GM04503 (cell line): ENCODE measurements at regions not wholly inside any gene's neighbourhood (a gene's known extent, or its start where the extent isn't known, plus 50 kb on each side); places are given as distances from the start of the nearest gene placed in this dataset.

Source experiments
- DNase-seq: peaks from one replicate; pipeline ENCODE4 v3.0.0-alpha.2; 2012; ENCODE audit warnings: low read depth

DNA sequence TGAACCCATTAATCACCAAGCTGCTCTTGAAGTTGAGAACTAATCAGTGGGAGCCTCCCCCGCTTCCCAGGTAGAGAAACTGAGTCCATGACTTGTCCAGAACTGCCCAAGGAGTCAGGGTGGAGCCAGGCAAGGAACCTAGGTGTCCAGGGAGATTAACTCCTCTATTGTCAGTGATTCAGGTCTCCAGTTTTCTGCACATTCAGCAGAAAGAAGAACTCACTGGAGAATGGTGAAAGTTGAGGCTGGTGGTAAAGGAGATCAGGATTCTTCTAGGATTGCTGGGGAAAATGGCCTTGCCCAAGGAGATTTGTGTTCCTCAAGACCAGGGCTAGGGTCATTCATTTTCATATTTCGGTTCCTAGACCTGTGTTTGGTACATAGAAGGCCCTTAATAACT is 87.2 kb upstream of the CISTR start:
- no peak for DNase-seq

- DNase-seq = no peak
These were observed 88.5 kb upstream of the CISTR start for GRCh38 chr12:53840316-53840715.

- DNase-seq = no peak
These were observed 90.9 kb upstream of the CISTR start for GRCh38 chr12:53842686-53843085.

- no peak for DNase-seq
These were observed 91.8 kb upstream of the CISTR start for GRCh38 chr12:53843545-53843944.

- peak; percentile 44 for DNase-seq
These were observed 93.4 kb upstream of the HOXC13 start for GRCh38 chr12:53844994-53845844.

DNA sequence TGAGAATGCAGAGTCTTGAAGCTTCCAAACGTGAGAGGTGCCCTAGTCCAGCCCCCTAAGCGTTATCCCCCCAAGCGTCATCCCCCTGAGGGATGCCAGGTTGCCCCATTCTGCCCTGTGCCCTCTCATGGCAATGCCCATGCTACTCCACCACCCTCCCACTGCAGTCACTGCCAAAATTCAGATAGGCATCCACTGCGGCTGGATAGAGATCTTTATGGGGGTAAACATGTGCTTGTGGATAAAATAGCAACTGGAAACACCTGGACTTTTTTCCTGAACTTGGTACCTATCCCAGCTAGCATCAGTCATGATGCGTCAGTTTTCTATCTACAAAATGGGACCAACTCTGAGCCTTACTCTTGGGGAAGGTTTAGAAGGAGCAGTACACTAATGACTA is 92.7 kb upstream of the HOXC13 start:
- DNase-seq = no peak

DNA sequence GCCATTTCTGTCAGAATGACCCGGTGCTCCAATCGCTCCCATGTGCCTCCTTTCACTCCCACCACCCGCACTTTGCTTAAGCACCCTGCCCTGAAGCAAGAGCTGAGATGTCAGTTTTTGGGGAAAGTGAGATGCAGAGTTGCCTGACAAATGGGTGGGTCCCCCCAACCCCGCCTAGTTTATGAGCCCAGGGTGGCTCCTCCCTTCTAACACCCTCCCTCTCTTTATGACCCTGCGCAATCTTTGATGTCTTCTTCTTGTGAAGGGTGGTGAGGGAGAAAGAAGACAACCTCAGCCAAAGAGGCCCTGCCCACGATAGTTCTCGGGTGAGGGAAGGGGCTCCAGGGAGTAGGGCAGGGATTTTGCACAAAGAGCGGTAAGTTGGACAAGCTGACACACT is 89.5 kb upstream of the HOXC13 start:
- no peak for DNase-seq

DNA sequence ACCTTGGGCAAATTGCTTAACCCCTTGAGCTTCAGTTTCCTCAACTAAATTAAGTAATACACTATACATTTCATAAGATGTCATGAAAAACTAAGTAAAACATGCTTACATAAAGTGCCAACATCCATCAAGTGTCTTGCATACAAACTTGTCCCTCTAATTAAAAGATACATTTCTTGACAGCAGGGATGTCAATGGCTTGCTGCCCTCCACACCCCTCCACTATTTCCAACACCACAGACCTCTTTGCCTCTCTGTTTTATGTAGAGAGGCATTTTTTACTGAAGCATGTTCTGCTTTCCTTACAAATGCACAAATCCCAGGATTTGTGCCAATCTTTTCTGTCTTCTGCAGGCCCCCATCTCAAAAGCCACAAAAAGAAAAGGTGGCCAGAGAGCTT is 89.0 kb upstream of the HOXC13 start:
- no peak for DNase-seq

GRCh38 chr12:53852061-53852460 is 86.6 kb upstream of the HOXC13 start:
- no peak for DNase-seq

DNA sequence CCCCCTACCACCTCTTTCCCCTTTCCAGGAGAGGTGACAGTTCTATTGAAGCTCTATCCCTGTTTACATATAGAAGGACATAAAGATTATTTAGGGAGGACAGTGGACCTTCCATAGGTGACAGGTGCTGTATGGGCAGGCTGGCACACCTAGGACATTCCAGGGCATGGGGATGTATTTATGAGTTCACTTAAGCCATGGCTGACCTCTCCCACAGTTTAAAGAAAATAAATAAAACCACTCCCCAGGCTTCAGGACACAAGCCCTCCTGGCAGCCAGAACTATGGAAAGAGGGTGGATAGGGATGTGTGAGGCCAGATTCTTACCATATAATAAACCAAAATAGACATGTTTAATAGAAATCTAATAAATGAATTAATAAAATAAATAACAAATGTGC is 85.6 kb upstream of the HOXC13 start:
- DNase-seq = no peak

GRCh38 chr12:53854701-53855316 is 83.8 kb upstream of the HOXC13 start:
- no peak for DNase-seq

- no peak for DNase-seq
These were observed 82.5 kb upstream of the HOXC13 start for GRCh38 chr12:53856132-53856531.

GRCh38 chr12:53857666-53858065 is 81.0 kb upstream of the HOXC13 start:
- DNase-seq = no peak

GRCh38 chr12:53860426-53861345 is 77.9 kb upstream of the HOXC13 start:
- DNase-seq = no peak

DNA sequence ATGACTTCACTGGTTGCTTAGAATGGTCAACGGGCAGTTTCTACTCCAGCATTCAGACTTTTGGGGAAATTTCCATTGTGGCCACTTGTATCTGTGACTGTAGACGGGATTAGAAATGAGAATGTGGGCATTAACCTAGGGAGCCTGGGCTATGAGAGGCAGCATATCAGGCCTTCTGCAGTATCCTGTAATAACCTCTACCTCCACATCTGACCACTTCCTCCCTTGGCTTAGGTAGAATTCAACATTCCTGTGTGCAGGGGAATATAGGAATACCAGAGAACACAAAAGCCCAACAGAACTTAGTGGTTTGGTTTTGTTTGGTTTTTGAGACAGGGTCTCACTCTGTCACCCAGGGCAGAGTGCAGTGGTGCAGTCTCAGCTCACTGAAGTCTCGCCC is 76.4 kb upstream of the HOXC13 start:
- DNase-seq = no peak

DNA sequence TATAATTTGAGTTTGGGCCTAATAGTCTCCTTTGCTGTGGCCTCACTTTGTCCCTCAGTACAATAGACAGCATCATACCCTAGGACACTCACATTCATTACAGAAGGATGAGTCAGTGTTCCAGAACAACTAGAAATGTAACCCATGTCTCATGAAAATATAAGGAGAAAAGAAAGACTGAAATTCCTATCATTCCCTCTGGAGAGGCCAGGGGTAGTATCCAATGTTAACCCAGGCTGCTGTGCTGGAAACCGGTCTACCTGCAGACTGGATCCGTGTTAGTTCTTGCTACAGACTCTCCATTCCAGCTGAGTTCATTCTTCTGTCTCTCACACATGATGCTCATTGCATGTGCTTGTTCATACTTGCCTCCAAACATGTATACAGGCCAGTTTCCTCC is 75.8 kb upstream of the HOXC13 start:
- DNase-seq = peak; percentile 37

- DNase-seq = no peak
These were observed 71.9 kb upstream of the HOXC13 start for GRCh38 chr12:53866727-53867126.

GRCh38 chr12:53867216-53868012 is 71.2 kb upstream of the HOXC13 start:
- DNase-seq = no peak

DNA sequence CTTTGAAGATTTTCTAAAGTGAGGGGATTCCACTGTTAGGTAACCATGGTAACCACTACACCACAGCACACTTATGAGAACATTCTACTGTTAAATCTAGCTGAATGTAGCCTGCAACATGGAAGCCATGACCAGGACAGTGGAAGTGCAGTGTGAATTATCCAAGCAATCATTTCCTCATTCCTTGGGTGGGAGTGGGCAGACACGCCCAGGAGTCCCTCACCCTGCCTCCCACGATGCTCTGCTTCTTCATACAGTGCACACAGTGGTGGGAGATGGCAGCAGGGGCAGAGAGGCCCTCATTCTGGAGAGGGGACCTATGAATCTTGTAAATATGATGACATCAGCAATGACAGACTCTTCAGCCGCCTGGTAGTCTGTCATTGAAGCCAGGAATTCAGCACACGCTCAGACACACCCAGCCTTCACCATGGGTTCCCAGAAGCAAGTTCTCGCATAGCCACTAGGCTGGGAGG is 70.1 kb upstream of the HOXC13 start:
- no peak for DNase-seq

DNA sequence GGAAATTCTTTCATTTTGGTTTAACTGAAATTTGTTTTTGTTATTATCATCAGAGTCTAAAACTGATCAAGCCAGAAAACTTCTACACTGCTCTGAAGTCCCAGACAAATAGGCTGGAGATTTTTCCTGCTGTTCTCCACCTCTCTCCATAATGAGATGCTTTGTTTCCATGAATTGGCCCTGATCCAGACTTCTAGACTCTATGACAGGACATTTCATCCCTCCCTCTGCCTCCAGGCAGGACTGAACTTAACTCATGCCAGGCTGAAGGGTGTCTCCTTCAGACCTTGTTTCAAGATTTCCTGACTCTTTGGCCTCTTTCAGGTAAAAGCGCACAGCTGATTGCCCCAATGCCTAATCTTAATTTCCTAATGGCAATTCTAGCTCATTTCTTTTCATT is 69.1 kb upstream of the HOXC13 start:
- DNase-seq = no peak

DNA sequence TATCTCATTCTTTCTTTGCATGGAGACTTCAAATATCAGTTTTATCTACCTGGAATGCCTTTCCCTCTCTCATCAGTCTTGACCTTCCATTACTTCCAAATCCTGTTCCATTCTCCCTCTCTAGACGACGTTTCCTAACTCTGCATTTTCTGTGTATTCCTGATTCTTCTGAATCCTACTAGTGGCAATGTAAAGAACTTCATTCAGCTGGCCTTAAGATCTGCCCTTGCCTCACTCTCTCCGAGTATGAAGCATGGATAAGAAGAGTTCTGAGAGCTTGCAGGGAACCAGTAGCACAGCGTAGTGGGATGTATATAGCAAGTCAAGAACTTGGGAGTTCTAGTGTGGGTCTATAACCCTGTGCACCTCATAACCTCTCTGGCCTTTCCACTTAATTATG is 68.5 kb upstream of the HOXC13 start:
- no peak for DNase-seq

- no peak for DNase-seq
These were observed 67.3 kb upstream of the HOXC13 start for GRCh38 chr12:53871367-53871766.
